ENCODE measurements at regions not wholly inside any gene's neighbourhood (a gene's known extent, or its start where the extent isn't known, plus 50 kb on each side); places are given as distances from the start of the nearest gene placed in this dataset.
"Not testable (repeated sequence)": the region's sequence is repeated elsewhere in the genome, so short reads cannot be mapped to it uniquely, and the experiment has no call there.

DNA sequence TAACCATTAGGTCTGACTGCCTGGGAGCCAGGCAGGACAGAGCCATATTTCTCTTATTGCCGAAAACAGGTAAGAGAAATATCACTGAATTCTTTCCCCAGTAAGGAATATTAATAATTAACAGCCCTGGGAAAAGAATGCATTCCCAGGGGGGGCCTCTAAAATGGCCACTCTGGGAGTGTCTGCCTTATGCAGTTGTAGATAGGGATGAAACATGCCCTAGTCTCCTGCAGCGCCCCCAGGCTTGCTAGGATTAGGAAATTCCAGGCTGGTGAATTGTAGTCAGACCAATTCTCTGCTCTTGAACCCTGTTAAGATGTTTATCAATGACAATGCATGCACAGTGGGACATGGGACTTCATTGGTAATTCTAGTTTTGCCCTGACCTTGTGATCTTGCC lies 317.9 kb upstream of the GLI3 start:
- DNase-seq, result not testable (repeated sequence)

DNA sequence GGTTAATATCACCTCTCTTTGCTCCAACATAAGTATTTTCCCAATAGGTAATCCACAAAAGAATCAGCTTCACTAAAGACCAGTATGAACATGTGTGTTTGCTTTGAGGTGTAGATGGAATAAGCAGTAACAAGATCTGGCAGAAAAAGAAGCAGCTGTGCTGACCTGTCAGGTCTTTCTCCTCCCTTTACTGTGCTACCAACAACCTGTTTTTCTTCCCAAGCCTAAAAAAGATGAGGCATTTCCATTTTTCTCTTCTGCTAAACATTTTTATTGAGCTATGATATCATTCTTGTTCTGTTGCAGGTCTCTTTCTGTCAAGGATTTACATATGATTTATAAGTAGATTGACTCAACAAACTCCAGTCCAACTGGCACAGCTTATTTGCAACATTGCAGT lies 315.2 kb upstream of the GLI3 start:
- no peak for DNase-seq

DNA sequence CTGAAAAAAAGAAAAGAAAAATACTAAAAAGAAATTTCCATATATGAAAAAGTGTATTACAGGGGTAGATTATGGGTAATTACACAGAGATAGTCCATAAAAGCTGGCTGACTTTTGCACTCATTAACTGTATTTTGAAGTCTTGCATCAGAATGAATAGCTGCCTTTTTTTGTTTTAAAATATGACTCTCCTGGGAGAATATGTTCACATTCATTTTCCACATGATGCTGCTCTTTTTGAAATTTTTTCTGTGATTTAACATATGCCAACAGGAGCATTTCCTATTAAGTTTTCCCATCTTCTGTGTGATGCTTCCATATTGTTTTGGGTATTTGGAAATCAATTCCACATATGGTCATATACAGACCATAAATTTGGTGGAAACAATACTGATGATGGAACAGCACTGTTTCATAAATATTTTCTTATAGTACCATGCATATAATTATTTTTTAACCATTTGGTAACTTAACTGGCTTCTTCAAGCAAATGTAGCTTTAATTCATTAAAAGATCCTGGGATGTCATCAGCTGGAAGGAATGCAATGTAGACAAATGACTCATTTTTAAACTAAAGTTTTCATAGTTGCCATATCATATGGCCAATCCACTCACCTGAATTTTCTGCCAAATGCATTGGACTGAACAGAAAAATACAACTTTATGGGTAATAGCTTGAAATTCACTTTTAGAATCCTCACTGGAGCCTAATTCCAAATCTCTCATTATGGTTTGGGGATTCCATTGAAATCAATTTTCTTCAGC lies 313.9 kb upstream of the GLI3 start:
- no peak for DNase-seq

DNA sequence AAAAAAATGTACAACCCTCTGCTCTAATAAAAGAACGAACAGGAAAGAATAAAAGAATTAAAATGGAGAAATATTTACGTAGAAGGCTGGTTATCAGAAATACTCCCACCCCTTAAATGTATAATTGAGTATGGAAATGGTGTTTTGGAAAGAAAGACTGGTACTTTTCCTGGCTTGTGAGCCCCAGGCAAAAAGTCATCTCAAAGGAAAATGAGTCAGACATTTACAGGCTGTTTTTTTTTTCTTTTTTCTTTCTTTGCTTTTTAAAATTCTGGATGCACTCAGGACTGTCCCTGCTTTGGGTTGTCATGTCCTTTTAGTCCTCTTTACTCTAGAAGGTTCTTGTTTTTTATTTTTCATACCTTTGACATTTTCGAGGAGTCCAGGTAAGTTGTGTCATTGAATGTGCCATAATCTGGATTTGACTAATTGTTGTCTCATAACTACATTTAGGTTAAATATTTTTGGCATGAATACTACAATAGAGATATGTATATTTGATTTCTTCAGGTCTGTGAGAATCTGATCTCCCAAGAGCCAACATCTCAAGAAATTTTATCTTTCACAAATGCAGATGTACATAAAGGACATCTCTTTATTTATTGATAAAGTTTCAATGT lies 313.0 kb upstream of the GLI3 start:
- DNase-seq, result no peak

DNA sequence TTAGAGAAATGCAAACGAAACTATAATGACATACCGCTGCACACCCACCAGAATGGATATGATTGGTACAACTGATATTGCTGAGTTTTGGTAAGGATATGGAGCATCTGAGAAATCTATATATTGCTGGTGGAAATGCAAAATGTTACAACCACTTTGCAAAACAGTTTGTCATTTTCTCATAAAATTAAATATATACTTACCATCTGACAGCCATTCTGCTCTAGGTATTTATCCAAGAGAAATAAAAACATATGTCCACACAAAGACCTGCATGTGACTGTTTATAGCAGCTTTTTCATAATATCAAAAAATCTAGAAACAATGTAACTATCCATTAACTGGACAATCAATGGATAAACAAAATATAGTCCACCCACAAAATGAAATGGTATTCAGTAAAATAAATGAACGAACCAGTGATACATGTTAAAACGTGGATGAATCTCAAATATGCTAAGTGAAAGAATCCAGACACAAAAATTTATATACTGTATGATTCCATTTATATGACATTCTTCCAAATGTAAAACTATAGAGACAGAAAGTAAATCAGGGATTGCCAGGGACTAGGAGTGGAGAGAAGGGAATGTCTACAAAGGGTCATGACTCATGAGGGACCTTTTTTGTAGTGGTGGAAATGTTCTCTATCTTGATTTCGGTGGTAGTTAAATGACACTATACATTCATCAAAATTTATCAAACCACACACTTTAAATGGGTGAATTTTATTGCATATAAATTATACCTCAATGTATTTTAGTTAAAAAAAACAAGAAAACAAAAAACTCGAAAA lies 312.0 kb upstream of the GLI3 start:
- no peak for DNase-seq

DNA sequence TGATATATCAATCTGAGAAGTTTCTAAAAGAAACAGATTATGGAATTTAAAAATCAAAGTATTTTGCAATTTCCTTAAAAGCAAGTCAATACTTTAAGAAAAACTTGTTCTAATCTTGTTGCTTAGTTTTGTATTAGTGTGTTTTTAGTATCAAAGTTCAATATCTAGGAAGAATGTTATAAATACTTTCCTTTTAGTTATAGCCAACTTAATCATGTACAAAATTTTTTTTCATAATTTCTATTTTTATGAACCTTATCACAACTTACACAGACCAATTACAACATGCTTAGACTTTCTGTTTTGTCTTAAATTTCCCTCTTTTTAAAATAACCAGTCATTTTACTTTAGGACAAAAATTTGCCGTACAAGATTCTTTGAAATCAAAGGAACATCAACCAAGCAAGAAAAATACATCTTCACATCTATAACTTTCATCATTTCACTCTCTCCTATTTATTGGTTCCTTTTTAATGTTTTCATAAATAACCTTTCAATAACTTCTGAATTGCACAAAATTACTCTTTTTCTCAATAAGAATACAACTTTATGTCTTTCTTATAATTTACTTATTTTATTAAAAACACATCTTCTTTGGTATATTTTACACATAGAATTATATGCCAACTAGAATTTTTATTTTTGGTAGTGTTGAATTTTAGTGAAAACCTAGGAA lies 308.2 kb upstream of the GLI3 start:
- no peak for DNase-seq

DNA sequence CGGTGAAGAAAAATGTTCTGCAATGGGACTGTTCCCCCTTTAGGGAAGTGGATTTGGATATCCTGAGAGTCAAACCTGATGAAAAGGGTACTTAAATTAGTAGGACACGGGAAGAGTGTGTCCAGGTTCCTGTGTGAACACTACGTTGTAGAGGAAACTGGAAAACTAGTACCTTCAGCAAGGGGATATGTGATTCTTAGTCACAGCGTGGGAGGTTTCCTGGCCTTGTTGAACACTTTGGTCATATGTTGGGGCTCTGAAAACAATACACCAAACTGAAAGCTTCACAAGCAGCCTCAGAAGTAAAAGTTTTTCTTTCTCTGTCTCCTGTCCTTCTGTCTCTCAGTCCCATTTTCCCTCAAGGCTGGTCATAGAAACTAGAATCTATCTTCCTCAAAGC lies 306.9 kb upstream of the GLI3 start:
- DNase-seq, result no peak

DNA sequence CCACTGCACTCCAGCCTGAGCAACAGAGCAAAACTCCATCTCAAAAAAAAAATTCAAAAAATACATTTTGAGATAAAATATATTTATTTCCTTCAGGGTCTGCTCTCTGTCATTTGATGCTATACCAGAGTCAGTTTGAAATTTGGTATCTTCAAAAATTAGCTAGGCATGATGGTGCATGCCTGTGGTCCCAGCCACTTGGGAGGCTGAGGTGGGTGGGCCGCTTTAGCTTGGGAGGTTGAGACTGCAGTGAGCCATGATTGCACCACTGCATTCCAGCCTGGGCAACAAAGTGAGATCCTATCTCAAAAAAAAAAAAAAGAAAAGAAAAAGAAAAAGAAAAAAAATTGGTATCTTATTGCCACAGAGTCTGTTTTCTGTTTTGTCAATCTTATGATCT lies 305.4 kb upstream of the GLI3 start:
- not testable (repeated sequence) for DNase-seq

DNA sequence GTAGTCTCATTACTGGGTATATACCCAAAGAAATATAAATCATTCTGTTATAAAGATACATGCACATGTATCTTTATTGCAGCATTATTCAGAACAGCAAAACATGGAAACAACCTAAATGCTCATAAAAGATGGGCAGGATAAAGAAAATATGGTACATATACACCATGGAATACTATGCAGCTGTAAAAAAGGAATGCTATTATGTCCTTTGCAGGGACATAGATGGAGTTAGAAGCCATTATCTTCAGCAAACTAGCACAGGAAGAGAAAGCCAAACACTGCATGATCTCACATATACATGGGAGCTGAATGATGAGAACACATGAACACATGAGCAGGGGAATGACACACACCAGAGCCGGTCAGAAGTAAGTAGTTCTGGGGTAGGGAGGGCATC lies 297.4 kb upstream of the GLI3 start:
- no peak for DNase-seq

DNA sequence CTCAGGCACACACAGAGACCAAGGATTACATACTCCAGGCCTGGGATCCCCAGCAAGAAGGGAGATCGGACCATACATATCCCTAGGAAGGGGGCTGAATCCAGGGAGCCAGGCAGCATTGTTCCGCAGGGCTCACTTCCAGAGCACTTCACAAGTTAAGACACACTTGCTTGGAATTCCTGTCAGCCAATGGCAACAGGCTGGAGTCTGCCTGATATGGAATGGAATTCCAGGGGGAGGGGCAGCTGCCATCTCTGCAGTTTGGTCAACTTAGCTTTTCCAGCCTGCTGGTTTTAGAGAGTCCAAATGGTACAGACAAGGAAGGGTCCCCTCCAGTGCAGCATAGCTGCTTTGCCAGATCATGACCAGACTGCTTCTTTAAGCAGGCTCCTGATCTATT lies 290.0 kb upstream of the GLI3 start:
- no peak for DNase-seq

DNA sequence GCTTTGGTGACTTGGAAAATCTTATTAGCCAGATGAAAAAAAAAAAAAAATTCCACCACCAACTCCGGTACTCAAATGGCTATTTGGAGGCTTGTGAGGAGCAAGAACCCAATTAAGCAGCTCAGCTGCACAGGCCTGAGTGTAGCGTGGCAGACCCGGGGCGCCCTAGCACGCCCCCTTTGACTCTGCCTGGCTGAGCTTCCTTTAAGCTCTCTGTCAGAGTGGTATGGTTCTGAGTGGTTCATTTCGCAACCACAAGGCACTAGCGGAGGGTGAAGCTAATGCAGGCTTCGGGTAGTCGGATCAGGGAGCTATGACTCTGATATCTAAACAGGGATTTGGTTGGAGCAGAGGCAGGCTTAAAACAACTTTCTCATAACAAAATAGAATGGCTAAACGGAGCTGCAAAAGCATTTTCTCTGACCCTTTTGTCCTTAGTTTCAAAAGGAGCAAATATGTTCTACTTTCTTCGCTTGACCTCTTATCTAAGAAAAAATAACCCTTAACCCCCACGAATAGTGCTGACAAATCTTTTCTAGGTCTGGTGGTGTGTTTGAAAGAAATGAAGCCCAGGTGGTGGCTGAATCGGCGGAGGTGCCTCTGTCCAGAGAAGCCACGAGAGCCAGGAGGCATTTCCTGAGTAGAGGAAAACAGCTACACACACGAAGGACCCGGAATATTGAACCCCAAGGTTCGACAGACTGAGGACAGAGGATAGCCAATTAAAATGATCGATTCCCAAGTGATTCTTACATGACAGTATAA lies 285.4 kb upstream of the GLI3 start:
- no peak for DNase-seq

DNA sequence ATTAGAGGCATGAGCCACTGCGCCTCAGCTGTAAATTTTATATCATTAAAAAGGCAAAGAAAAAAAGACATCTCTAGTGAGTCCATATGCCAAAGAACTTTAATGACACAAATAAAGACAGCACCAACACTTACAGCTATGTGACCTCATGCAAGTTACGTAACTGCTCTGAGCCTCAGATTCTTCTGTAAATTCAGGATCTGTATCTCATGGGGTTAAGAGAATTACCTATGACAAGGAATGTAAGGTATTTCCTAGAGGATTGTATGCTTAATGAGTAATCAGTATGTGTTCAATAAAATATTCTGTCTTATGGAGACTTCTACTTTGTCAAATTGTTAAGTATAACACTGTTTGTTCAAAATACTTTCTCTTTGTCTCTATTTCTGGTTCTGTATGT lies 274.0 kb upstream of the GLI3 start:
- no peak for DNase-seq

DNA sequence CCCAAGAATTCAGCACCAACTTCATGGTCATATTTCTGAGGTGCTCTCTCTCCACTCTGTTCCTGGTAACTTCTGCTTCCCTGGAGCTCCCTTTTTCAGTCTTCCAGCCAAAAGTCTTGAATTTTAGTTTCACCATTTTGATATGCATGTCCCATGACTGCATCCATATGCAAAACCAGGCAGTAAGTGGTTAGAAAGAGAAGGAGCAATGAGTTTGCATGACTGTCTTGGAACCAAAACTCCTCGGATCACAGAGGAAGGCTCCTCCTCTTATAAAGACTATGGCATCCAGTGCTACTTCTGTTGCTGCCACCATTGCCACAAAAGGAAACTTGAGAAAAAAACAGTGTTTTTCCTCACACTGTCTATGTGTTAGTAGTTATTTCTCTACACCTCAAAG lies 269.1 kb upstream of the GLI3 start:
- DNase-seq, result no peak

DNA sequence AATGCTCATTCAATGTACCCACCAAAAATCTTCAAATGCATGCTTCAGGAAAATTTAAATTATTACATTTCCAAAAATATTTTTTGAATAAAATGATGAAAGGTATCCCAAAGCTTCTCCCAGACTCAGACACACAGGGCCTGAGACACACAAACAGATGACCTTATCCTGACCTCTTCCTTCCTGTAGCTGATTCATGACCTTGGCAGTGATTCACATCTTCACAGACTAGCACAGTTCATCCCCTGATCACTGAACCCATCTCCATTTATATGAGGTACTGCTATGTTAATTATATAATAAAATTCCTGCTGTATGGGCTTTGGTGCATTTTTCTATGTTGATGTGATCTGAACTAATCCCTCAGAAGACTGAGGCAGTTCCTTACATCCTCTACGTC lies 265.0 kb upstream of the GLI3 start:
- DNase-seq, result no peak

DNA sequence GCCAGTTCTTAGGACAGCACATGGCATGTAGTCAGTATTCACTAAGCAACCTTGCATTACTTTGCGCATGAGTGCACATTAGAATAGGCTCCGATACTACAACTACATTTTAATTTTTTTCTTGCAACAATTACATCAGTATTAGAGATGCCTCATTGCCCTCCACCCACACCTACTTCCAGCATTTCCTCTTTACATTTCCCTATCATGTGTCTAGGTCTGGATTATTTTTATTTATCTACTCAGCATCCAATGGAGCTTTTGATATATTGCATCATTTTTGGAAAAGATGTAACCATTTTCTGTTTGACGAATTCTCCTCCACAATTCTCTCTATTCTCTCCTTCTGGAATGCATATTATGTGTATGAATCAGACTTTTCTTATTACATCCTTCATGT lies 258.2 kb upstream of the GLI3 start:
- no peak for DNase-seq

DNA sequence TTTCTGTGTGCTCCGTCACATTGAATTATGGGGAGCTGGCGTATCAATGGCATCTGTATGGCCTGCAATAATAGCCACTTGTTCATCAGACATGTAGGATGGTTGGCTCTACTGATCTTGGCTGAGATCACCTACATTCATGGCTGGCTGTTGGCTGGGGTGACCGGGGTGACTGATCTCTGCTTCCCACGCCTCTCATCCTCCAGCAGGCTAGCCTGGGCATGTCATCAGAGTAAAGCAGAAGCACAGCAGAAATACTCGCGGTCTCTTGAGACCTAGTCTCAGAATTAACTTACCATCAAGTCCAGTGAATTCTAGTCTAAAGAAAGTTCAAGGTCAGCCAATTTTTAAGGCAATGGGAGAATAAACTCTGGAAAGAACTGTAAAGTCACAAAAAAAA lies 257.7 kb upstream of the GLI3 start:
- no peak for DNase-seq

DNA sequence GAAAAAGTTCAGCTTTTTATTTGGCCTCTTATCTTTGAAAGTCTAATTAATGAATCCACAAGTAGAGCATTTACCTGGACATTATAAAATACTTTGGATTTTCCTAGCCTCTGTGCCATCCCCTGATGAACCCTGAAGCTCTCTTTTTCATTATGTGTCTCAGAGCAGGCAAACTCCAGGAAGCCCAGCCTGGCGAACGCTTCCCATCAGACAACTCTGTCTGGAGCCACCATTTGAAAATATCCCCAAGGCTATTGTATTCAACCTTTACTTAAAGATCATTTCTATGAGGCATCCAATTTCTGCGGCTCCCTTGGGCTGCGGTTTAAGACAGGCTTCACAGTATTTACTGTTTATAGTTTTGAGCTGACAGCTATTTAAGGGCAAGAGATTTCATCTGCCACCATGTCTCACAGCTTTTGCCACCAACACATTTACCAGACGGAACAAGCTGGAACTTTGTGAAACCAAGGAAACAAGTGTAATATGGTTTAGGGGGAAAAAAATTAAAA lies 257.2 kb upstream of the GLI3 start:
- no peak for DNase-seq

DNA sequence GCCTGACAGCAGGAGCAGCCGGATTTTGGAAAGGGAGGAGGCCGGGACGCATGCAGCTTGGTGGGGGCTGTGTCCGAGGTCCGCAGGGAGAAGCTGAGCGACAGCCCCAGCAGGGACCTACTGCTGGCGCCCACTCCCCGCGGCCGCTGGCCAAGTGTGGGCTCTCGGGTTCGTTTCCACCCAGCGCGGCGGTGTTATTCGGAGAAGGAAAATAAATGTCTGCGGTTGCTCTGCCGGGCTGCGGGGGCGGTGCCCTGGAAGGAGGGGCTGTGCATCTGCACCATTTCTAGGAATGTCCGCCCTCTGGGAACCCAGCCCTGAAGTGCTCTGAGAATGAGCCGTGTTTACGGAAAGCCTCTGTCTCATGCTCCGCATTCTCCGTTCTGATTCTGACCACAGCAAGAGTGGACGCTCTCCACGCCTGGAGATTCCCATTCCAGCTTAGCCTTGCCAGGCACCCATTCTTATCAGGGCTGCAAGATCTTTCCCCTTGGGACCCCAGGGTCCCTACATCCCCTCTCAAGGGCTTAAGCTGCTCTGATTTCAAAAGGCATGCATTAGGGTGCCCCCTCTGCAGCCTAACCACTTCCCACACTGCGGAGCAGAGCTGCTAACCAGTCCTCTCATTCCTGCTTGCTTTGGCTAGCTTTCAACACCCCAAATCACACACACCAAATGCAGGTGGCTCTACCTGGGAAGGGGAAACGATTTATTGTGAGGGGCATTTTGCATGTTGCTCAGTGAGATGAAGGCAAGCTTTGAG lies 256.6 kb upstream of the GLI3 start:
- no peak for DNase-seq

DNA sequence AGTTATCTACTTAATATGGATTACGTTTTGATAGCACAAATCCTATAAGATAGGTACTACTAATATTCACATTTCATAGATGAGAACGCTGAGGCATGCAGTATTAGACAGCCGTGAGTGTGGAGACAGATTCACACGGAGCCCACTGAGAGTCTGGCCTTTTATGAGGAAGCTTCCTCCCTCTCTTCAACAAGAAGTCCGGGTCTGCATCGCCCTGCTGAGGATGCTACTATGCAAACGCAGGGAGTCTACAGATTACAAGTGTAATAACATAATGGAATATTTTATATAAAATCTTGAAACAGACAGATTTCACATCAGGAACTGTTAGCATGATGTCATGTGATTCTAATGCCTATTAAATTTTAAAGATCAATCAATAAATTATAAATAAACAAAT lies 255.9 kb upstream of the GLI3 start:
- DNase-seq, result no peak

DNA sequence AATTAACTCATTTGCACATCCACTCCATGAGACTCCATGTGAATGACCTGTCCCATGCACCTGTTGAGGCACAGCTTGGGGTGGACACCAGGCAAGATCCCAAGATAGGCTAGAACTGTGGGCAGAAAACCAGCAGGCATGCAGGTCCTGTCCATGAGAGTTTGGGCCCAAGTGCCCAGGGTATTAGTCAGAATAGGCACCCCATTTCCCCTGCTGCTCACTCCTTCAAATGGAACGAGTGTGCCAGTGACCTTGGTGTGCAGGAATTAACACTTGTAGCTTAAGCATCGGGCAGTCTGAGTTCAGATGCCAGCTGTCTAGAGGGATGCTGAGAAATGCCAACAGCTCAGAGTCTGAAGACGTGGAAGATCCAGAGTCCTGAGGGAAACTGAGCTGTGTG lies 254.1 kb upstream of the GLI3 start:
- DNase-seq, result no peak

DNA sequence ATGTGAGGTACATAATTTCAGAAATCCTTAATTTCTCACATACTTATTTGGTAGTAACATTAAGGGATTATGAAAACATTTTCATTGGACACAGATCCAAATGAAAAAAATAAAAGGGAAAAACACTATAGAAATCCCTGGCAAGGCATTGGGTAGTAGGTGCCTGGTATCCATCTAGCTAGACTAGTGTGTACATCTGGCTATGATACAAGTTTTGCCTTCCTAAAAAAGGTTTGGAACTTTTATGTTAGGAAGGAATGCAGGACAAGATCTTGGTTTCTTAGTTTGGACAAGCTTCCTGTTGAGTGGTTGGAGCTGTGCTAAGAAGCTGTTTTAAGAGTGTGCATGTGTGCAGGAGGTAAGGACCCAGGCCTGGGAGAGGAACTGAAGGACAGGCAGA lies 252.3 kb upstream of the GLI3 start:
- no peak for DNase-seq

DNA sequence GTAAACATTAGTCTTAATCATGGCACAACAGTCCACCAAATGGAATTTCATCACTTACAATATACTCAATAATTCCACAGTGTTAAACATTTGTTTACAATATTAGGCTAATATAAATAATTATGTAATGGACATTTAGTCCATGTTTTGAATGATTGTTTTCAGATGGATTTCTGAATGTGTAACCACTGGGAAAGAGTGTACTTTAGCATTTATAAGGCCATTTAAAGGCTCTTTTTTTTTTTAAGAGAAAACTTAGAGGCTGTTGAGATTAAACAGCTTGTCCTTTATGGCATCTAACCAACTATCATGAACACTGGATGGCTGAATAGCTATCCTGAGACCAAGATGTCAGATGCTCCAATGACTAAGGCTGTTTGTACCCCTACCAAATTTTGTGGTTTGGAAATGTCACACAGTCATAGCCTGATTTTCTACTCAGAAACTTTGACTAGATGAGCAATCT lies 248.3 kb upstream of the GLI3 start:
- DNase-seq, result no peak
